ENCODE measurements at regions not wholly inside any gene's neighbourhood (a gene's known extent, or its start where the extent isn't known, plus 50 kb on each side); places are given as distances from the start of the nearest gene placed in this dataset.
"Not testable (repeated sequence)": the region's sequence is repeated elsewhere in the genome, so short reads cannot be mapped to it uniquely, and the experiment has no call there.

- no peak for DNase-seq
- Histone ChIP-seq H3K4me3 (no peak overlapping the region), H3K9ac (ENCODE audit: low read depth in 2 of 2, low read length in 2 of 2) (no peak overlapping the region), H3K9me3 (no peaks in the 10 kb centered on the region), H3K27me3 (no peaks in the 10 kb centered on the region), H3K36me3 (no peaks in the 10 kb centered on the region), H3K27ac (no peak overlapping the region), H3K4me1 (no peaks in the 10 kb centered on the region)
- TF ChIP-seq CTCF (IDR thresholded peaks at IDR 0.05) = no peak
- intact Hi-C loops (cut with DNase I) = loop anchor here (10.0 kb wide), 1 partner anchor 463 kb away; the partner anchor contains the start of gene CXCL12
Observed at GRCh38 chr10:43921478-43921877, 272.8 kb upstream of the ZNF32 start.

GRCh38 chr10:43920236-43920758, 271.6 kb upstream of the ZNF32 start:
- intact Hi-C loops (cut with DNase I) = loop anchor here (10.0 kb wide), 1 partner anchor 465 kb away; the partner anchor contains the start of gene CXCL12
- not testable (repeated sequence) for H3K4me1 ChIP-seq; H3K27me3 ChIP-seq; H3K4me3 ChIP-seq; DNase-seq; H3K36me3 ChIP-seq; H3K9me3 ChIP-seq; H3K27ac ChIP-seq; H3K9ac ChIP-seq (ENCODE audit: low read depth in 2 of 2, low read length in 2 of 2)

GRCh38 chr10:43913676-43914235, 265.1 kb upstream of the ZNF32 start:
- Histone ChIP-seq H3K4me3 (no peak overlapping the region), H3K9ac (ENCODE audit: low read depth in 2 of 2, low read length in 2 of 2) (no peak overlapping the region), H3K27me3 (no peaks in the 10 kb centered on the region), H3K27ac (no peak overlapping the region), H3K9me3 (no peaks in the 10 kb centered on the region), H3K4me1 (no peaks in the 10 kb centered on the region), H3K36me3 (no peaks in the 10 kb centered on the region)
- no peak for DNase-seq
- intact Hi-C loops (cut with DNase I) = no loop called here
- no peak for TF ChIP-seq CTCF (IDR thresholded peaks at IDR 0.05)

GRCh38 chr10:43912469-43912868, 263.8 kb upstream of the ZNF32 start:
- no peak for TF ChIP-seq CTCF (IDR thresholded peaks at IDR 0.05)
- H3K4me3 ChIP-seq = no peak overlapping the region
- H3K9me3 ChIP-seq = no peaks in the 10 kb centered on the region
- no peak for DNase-seq
- no peaks in the 10 kb centered on the region for H3K4me1 ChIP-seq
- H3K27me3 ChIP-seq = no peaks in the 10 kb centered on the region
- no peak overlapping the region for H3K27ac ChIP-seq
- no peak overlapping the region for H3K9ac ChIP-seq (ENCODE audit: low read depth in 2 of 2, low read length in 2 of 2)
- intact Hi-C loops (cut with DNase I) = no loop called here
- H3K36me3 ChIP-seq = no peaks in the 10 kb centered on the region

- DNase-seq = no peak
- TF ChIP-seq CTCF (IDR thresholded peaks at IDR 0.05) = no peak
- H3K9ac ChIP-seq (ENCODE audit: low read depth in 2 of 2, low read length in 2 of 2) = no peak overlapping the region
- no peaks in the 10 kb centered on the region for H3K9me3 ChIP-seq
- H3K36me3 ChIP-seq = no peaks in the 10 kb centered on the region
- no peaks in the 10 kb centered on the region for H3K4me1 ChIP-seq
- H3K27me3 ChIP-seq = no peaks in the 10 kb centered on the region
- H3K27ac ChIP-seq = no peak overlapping the region
- intact Hi-C loops (cut with DNase I) = no loop called here
- no peak overlapping the region for H3K4me3 ChIP-seq
Observed at GRCh38 chr10:43906490-43906889, 257.8 kb upstream of the ZNF32 start.

- Histone ChIP-seq H3K4me1 (no peaks in the 10 kb centered on the region), H3K4me3 (no peak overlapping the region), H3K9ac (ENCODE audit: low read depth in 2 of 2, low read length in 2 of 2) (no peak overlapping the region), H3K27me3 (no peaks in the 10 kb centered on the region), H3K36me3 (no peaks in the 10 kb centered on the region), H3K27ac (no peak overlapping the region), H3K9me3 (no peaks in the 10 kb centered on the region)
- DNase-seq = no peak
- TF ChIP-seq CTCF (IDR thresholded peaks at IDR 0.05) = no peak
- intact Hi-C loops (cut with DNase I) = no loop called here
Observed at GRCh38 chr10:43905512-43906236, 257.0 kb upstream of the ZNF32 start.
